NT2/D1 (cell line): ENCODE measurements at regions not wholly inside any gene's neighbourhood (a gene's known extent, or its start where the extent isn't known, plus 50 kb on each side); places are given as distances from the start of the nearest gene placed in this dataset.
"Not testable (repeated sequence)": the region's sequence is repeated elsewhere in the genome, so short reads cannot be mapped to it uniquely, and the experiment has no call there.

Experiments
- DNase-seq: peaks from one replicate; pipeline ENCODE4 v3.0.0-alpha.2; 2011; ENCODE audit warnings: low read depth, low spot score
- H3K27me3 ChIP-seq: 2 replicates; pipeline ENCODE4 v1.6.0; 2011; ENCODE audit warnings: mild to moderate bottlenecking; ENCODE audit not compliant: insufficient read length, insufficient read depth
- H3K36me3 ChIP-seq: 2 replicates; pipeline ENCODE4 v1.6.1; 2011; ENCODE audit warnings: mild to moderate bottlenecking, low read length, mixed read lengths; ENCODE audit not compliant: insufficient read depth, insufficient read length
- H3K4me1 ChIP-seq: 2 replicates; pipeline ENCODE4 v1.5.1; 2011; ENCODE audit not compliant: insufficient read depth, insufficient read length
- H3K4me3 ChIP-seq: 2 replicates; pipeline ENCODE4 v1.5.1; 2011; ENCODE audit warnings: low read depth; ENCODE audit not compliant: insufficient read length
- H3K9ac ChIP-seq: 2 replicates; pipeline ENCODE4 v1.6.0; 2011; ENCODE audit warnings: low read depth; ENCODE audit not compliant: insufficient read length
- H3K9me3 ChIP-seq: 2 replicates; pipeline ENCODE4 v1.5.1; 2011; ENCODE audit warnings: mild to moderate bottlenecking, low read length; ENCODE audit not compliant: insufficient read depth
- SUZ12 ChIP-seq: IDR thresholded peaks from 2 replicates; pipeline ENCODE4 v1.6.1; 2011; ENCODE audit not compliant: insufficient read length, insufficient read depth; ENCODE audit errors: extremely low read depth
- YY1 ChIP-seq: IDR thresholded peaks from 2 replicates; pipeline ENCODE4 v1.6.1; 2011; ENCODE audit not compliant: insufficient read length, insufficient read depth
- ZNF274 ChIP-seq: IDR thresholded peaks from 2 replicates; pipeline ENCODE4 v1.6.1; 2011; ENCODE audit warnings: mild to moderate bottlenecking, low read depth, low read length

- Histone ChIP-seq H3K9ac (no peak overlapping the region), H3K36me3 (no peaks in the 10 kb centered on the region)
- no peak for DNase-seq
These were observed 248.5 kb upstream of the DDHD1 start for GRCh38 chr14:53401646-53402045.

GRCh38 chr14:53399057-53399456 lies 245.9 kb upstream of the DDHD1 start:
- DNase-seq, result peak; percentile 43
- H3K4me1 ChIP-seq, result no peaks in the 10 kb centered on the region
- TF ChIP-seq SUZ12 (no peak), YY1 (no peak), ZNF274 (no peak)
- no peaks in the 10 kb centered on the region for H3K27me3 ChIP-seq
- H3K9me3 ChIP-seq, result peaks cover 14% of the 10 kb centered on the region
- no peak overlapping the region for H3K9ac ChIP-seq
- H3K36me3 ChIP-seq, result no peaks in the 10 kb centered on the region
- no peak overlapping the region for H3K4me3 ChIP-seq

More at GRCh38 chr14:53401646-53402045, 248.5 kb upstream of the DDHD1 start:
- Histone ChIP-seq H3K4me3 (no peak overlapping the region), H3K4me1 (no peaks in the 10 kb centered on the region), H3K27me3 (no peaks in the 10 kb centered on the region), H3K9me3 (no peaks in the 10 kb centered on the region)
- no peak for TF ChIP-seq SUZ12
- no peak for TF ChIP-seq YY1
- TF ChIP-seq ZNF274, result no peak

GRCh38 chr14:53398616-53399015 lies 245.5 kb upstream of the DDHD1 start:
- Histone ChIP-seq H3K27me3 (no peaks in the 10 kb centered on the region), H3K36me3 (no peaks in the 10 kb centered on the region), H3K4me3 (no peak overlapping the region), H3K9me3 (peaks cover 14% of the 10 kb centered on the region), H3K9ac (no peak overlapping the region), H3K4me1 (no peaks in the 10 kb centered on the region)
- TF ChIP-seq YY1 (no peak), ZNF274 (no peak), SUZ12 (no peak)
- no peak for DNase-seq

GRCh38 chr14:53395267-53395666 lies 242.1 kb upstream of the DDHD1 start:
- not testable (repeated sequence) for DNase-seq, H3K4me3 ChIP-seq

GRCh38 chr14:53391631-53392285 lies 238.6 kb upstream of the DDHD1 start:
- Histone ChIP-seq H3K27me3 (no peaks in the 10 kb centered on the region), H3K4me3 (no peak overlapping the region)

More at GRCh38 chr14:53395267-53395666, 242.1 kb upstream of the DDHD1 start:
- not testable (repeated sequence) for H3K4me1 ChIP-seq, H3K27me3 ChIP-seq, H3K36me3 ChIP-seq, H3K9ac ChIP-seq
- peaks cover 14% of the 10 kb centered on the region for H3K9me3 ChIP-seq

GRCh38 chr14:53391156-53391555 lies 238.0 kb upstream of the DDHD1 start:
- Histone ChIP-seq H3K9me3 (peaks cover 14% of the 10 kb centered on the region), H3K4me3 (no peak overlapping the region), H3K36me3 (no peaks in the 10 kb centered on the region), H3K27me3 (no peaks in the 10 kb centered on the region), H3K9ac (no peak overlapping the region), H3K4me1 (no peaks in the 10 kb centered on the region)
- no peak for TF ChIP-seq ZNF274
- DNase-seq, result no peak

More at GRCh38 chr14:53391631-53392285, 238.6 kb upstream of the DDHD1 start:
- Histone ChIP-seq H3K9ac (no peak overlapping the region), H3K4me1 (no peaks in the 10 kb centered on the region), H3K9me3 (peaks cover 14% of the 10 kb centered on the region), H3K36me3 (no peaks in the 10 kb centered on the region)
- no peak for DNase-seq
- no peak for TF ChIP-seq SUZ12
- no peak for TF ChIP-seq YY1
- TF ChIP-seq ZNF274, result no peak

GRCh38 chr14:53390008-53390407 lies 236.9 kb upstream of the DDHD1 start:
- no peaks in the 10 kb centered on the region for H3K36me3 ChIP-seq
- H3K4me1 ChIP-seq, result no peaks in the 10 kb centered on the region
- no peak for DNase-seq
- no peak overlapping the region for H3K9ac ChIP-seq
- H3K4me3 ChIP-seq, result no peak overlapping the region
- TF ChIP-seq YY1 (no peak), SUZ12 (no peak), ZNF274 (no peak)
- peaks cover 9% of the 10 kb centered on the region for H3K9me3 ChIP-seq
- no peaks in the 10 kb centered on the region for H3K27me3 ChIP-seq
